ENCODE measurements at regions not wholly inside any gene's neighbourhood (a gene's known extent, or its start where the extent isn't known, plus 50 kb on each side); places are given as distances from the start of the nearest gene placed in this dataset.

DNA sequence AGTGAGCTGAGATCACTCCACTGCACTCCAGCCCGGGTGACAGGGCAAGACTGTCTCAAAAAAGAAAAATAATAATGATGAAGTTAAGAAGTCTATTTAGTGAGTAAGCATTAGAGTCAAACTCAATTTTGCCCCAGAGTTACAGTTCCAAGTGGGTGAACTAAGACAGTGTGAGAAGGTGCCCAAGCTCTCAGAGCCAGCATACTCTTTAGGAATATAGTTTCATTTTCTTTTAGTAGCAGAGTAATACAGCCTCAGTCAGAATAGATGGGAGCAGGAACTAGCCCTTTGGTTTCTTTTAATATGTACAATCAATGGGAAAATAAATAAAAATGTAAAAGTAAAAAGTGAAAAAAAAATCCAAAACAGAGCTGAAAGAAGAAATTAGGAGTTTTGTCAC lies 87.0 kb upstream of the ADGRF1 start:
- no peaks in the 10 kb centered on the region for H3K27me3 Mint-ChIP-seq
- H3K36me3 Mint-ChIP-seq: no peaks in the 10 kb centered on the region
- H3K4me3 Mint-ChIP-seq: no peak overlapping the region
- no peaks in the 10 kb centered on the region for H3K4me1 Mint-ChIP-seq
- DNase-seq (no peak), ATAC-seq (ENCODE audit: low read depth in 2 of 2) (no peak)
- H3K9me3 Mint-ChIP-seq: no peaks in the 10 kb centered on the region
- no peak overlapping the region for H3K27ac Mint-ChIP-seq

DNA sequence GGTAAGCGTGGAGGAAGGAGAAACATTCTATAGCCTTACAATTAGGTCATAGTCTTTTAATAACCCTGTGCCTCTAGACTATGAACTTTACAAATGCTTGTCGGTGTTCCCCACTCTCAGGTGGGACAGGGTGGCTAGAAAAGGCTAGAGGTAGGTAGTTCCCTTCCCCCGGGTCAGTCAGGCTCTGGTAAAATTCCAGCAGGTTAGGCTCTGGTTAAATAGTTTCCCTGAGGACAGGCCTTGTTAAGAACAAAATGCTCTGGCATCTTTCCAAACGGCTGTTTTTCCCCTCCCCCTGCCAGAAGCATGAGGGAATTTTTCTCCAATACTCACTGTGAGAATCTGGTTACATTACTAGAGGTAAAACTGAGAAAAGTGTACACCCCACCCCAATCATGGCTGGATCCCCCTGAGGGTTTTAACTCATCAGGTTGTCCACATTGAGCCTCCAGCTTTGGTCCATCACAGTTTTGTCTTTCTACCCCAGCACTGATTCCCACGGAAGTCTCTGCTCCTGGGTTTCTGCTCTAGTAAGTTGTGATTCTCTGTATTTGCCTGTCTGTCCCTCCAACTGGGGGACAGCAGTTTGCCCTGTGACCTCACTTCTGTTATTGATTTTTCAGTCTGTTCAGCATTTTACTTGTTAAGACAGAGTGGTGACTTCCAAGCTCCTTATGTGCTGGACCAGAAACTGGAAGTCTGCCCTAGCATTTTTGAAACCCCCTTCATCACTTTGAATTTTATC lies 84.7 kb upstream of the ADGRF1 start:
- DNase-seq: no peak
- H3K9me3 Mint-ChIP-seq: no peaks in the 10 kb centered on the region
- no peak for ATAC-seq (ENCODE audit: low read depth in 2 of 2)
- H3K36me3 Mint-ChIP-seq: no peaks in the 10 kb centered on the region
- H3K4me3 Mint-ChIP-seq: no peak overlapping the region
- H3K27me3 Mint-ChIP-seq: no peaks in the 10 kb centered on the region
- H3K27ac Mint-ChIP-seq: no peak overlapping the region
- H3K4me1 Mint-ChIP-seq: no peaks in the 10 kb centered on the region

DNA sequence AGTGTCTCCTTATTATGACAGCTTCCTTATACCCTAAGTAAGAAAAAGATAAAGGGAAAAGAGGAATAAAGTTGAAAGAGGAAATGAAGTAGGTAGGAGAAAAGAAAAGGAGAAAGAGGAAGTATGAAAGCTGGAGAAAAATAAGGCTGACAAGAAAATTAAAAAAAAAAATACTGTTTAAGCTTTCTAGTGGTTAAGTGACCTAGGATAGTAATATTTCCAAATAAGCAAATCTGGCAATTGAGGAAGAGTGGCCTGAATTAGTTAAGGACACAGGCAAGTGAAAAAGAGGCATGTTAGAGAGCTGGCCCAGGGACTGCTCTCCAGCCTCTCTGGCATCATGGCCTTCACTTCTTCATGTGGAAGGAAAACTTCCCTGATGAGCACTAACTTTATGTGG lies 76.5 kb upstream of the ADGRF1 start:
- H3K4me1 Mint-ChIP-seq: no peaks in the 10 kb centered on the region
- H3K27ac Mint-ChIP-seq: no peak overlapping the region
- no peak overlapping the region for H3K4me3 Mint-ChIP-seq
- no peaks in the 10 kb centered on the region for H3K36me3 Mint-ChIP-seq
- no peaks in the 10 kb centered on the region for H3K9me3 Mint-ChIP-seq
- no peaks in the 10 kb centered on the region for H3K27me3 Mint-ChIP-seq
- DNase-seq (no peak), ATAC-seq (ENCODE audit: low read depth in 2 of 2) (no peak)

DNA sequence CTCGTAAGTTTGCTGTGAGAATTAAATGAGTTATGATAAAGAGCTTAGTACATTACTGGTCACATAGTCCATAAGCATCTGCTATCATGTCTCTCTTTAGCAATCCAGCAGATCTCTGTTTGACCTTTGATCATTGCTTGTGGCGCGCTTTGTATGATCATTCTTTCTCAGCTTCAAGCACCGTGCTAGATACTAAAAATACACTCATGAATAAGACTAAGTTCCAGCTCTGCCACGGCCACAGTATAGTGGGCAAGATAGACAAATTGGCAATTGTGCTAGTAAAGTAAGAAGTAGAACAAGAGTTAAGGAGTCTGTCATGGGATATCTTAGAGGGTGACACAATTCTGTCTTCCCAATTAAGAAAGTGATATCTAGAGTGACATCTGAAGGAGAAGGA lies 75.2 kb upstream of the ADGRF1 start:
- no peaks in the 10 kb centered on the region for H3K9me3 Mint-ChIP-seq
- H3K4me1 Mint-ChIP-seq: no peaks in the 10 kb centered on the region
- H3K27me3 Mint-ChIP-seq: no peaks in the 10 kb centered on the region
- H3K27ac Mint-ChIP-seq: no peak overlapping the region
- DNase-seq: no peak
- no peak for ATAC-seq (ENCODE audit: low read depth in 2 of 2)
- no peak overlapping the region for H3K4me3 Mint-ChIP-seq
- H3K36me3 Mint-ChIP-seq: no peaks in the 10 kb centered on the region

DNA sequence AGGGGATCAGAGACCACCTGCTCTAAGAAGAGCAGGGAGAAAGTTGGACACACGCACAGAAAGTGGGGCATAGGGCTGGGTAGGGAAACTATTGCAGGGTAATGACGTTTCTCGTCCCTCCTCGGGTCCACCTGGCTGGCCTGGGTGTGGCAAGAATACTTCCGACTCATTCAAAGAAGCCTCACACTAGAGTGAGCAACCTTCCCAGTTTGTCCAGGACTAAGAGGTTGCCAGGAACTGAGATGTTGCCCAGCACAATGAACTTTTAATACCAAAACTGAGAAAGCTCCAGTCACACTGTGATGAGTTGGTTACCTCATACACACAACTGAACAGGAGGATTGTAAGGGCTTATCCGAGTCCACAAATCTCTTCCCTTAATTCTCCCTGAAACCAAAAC lies 74.5 kb upstream of the ADGRF1 start:
- H3K9me3 Mint-ChIP-seq: no peaks in the 10 kb centered on the region
- H3K4me1 Mint-ChIP-seq: no peaks in the 10 kb centered on the region
- H3K36me3 Mint-ChIP-seq: no peaks in the 10 kb centered on the region
- ATAC-seq (ENCODE audit: low read depth in 2 of 2) (no peak), DNase-seq (no peak)
- no peak overlapping the region for H3K27ac Mint-ChIP-seq
- H3K4me3 Mint-ChIP-seq: no peak overlapping the region
- no peaks in the 10 kb centered on the region for H3K27me3 Mint-ChIP-seq

DNA sequence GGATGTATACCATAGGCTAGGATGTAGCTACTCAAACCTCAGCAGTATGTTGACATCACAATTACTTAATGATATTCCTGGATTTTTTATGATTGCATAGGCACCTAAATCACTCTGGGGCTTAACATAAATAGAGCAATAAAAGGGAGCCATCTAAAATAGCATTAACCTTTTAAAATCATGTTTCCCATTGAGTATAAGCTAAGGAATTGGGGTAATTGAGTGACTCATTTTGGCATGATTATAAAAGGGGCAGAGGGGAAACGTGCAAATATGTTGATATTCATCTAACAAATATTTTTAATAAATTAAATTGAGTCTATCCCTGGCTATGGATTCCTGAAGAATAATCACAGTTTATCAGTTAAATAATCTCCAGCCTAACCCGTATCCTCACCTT lies 74.0 kb upstream of the ADGRF1 start:
- no peaks in the 10 kb centered on the region for H3K36me3 Mint-ChIP-seq
- no peak overlapping the region for H3K4me3 Mint-ChIP-seq
- no peaks in the 10 kb centered on the region for H3K9me3 Mint-ChIP-seq
- ATAC-seq (ENCODE audit: low read depth in 2 of 2): no peak
- DNase-seq: no peak
- no peaks in the 10 kb centered on the region for H3K27me3 Mint-ChIP-seq
- no peak overlapping the region for H3K27ac Mint-ChIP-seq
- no peaks in the 10 kb centered on the region for H3K4me1 Mint-ChIP-seq

DNA sequence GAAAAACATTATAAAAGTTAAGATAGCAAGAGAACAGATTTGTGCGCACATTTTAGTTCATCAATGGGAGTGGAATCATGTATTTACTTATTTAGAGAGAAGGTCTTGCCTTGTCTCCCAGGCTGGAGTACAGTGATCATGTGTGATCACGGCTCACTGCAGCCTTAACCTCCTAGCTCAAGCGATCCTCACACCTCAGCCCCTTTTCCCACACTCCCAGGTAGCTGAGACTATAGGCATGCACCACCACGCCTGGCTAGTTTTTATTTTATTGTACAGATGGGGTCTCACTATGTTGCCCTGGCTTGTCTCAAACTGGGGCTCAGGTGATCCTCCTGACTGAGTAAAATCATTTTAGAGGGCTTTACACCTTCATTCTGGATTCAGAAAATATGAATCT lies 72.3 kb upstream of the ADGRF1 start:
- H3K4me1 Mint-ChIP-seq: no peaks in the 10 kb centered on the region
- no peak for DNase-seq
- H3K27me3 Mint-ChIP-seq: no peaks in the 10 kb centered on the region
- no peak overlapping the region for H3K27ac Mint-ChIP-seq
- no peak for ATAC-seq (ENCODE audit: low read depth in 2 of 2)
- H3K9me3 Mint-ChIP-seq: no peaks in the 10 kb centered on the region
- H3K36me3 Mint-ChIP-seq: no peaks in the 10 kb centered on the region
- no peak overlapping the region for H3K4me3 Mint-ChIP-seq

DNA sequence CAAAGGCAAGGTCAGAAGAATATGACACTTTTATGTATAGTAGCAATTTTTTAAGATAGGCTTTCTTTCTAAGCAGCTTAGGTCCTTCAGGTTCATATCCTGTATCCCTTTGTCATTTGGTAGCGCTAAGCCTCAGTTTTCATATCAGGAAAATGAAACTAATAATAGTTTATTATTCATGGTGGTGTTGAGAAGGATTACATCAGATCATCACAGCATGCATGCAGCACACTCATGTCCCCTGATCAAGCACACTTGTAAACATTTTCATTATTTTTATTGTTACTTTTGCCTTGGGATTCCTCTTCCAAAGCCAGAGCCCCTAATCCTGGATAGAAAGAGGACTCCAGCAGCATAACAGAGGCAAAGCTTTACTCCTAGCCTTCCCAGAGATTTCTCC lies 70.2 kb upstream of the ADGRF1 start:
- H3K27me3 Mint-ChIP-seq: no peaks in the 10 kb centered on the region
- ATAC-seq (ENCODE audit: low read depth in 2 of 2): no peak

DNA sequence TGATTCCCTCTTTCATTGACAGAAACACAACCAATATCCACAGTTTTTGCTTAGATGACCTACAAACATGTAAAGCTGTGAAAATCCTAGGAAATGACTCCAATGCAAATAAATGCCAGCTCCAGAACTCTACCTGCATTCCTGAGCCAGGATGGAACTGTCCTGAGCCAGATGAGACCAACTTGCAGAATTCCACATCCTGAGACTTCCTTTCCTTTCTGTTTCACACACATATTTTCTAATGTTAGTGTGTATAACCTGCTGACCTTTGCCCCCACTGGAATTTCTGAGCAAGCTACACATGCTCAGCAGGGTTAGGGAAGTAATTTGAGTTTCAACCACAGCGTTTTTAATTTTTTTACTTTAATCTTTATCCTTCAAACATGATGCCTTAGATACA lies 69.6 kb upstream of the ADGRF1 start:
- Mint-ChIP-seq H3K9me3 (no peaks in the 10 kb centered on the region), H3K4me3 (no peak overlapping the region)

More for the DNA sequence above, 70.2 kb upstream of the ADGRF1 start:
- Mint-ChIP-seq H3K4me3 (no peak overlapping the region), H3K27ac (no peak overlapping the region), H3K4me1 (no peaks in the 10 kb centered on the region), H3K9me3 (no peaks in the 10 kb centered on the region), H3K36me3 (no peaks in the 10 kb centered on the region)
- no peak for DNase-seq

DNA sequence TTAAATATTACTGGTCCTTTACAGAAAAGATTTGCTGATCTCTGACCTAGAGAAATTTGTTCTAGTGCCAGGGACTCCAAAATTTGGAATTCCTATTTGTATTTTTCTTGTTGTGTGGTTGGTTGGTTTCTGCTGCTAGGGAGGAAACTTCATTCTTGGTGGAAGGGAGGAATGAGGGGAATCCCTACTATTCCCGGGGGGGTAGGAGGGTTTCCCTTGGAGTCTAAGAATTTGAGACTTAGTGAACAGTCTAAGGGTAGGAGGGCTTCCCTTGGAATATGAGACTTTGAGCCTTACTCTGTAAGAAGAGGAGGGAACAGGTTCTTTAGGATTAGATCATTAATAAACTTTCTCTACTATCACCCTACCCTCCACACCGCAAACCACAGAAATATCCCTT lies 67.1 kb upstream of the ADGRF1 start:
- H3K4me1 Mint-ChIP-seq: no peaks in the 10 kb centered on the region
- no peak for DNase-seq
- H3K9me3 Mint-ChIP-seq: no peaks in the 10 kb centered on the region
- H3K4me3 Mint-ChIP-seq: no peak overlapping the region
- H3K36me3 Mint-ChIP-seq: no peaks in the 10 kb centered on the region
- ATAC-seq (ENCODE audit: low read depth in 2 of 2): no peak
- H3K27me3 Mint-ChIP-seq: no peaks in the 10 kb centered on the region
- no peak overlapping the region for H3K27ac Mint-ChIP-seq

More for the DNA sequence above, 69.6 kb upstream of the ADGRF1 start:
- H3K27ac Mint-ChIP-seq: no peak overlapping the region
- no peaks in the 10 kb centered on the region for H3K4me1 Mint-ChIP-seq
- H3K36me3 Mint-ChIP-seq: no peaks in the 10 kb centered on the region
- DNase-seq (no peak), ATAC-seq (ENCODE audit: low read depth in 2 of 2) (no peak)
- H3K27me3 Mint-ChIP-seq: no peaks in the 10 kb centered on the region

DNA sequence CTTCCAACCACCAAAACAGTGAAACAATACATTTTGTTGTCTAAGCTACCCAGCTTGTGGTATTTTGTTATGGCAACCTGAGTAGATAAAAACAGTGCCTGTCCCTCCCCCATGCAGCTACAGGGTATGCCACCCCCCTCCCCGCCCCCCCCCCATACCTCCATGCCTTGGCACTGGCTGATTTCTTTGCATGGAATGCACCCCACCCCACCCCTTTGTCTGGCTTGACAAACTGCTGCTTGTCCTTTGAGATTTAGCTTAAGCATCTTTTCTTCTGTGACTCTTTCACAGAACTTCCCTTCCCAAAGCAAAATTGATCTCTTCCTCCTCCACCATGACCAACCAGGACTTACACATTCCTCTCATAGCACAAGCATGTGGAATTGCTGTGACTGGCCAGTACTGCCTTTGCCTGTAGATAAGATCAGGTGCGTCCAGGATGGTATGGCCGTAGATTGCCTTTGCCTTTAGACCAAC lies 64.6 kb upstream of the ADGRF1 start:
- Mint-ChIP-seq H3K4me3 (no peak overlapping the region), H3K9me3 (no peaks in the 10 kb centered on the region), H3K27ac (no peak overlapping the region), H3K27me3 (no peaks in the 10 kb centered on the region), H3K4me1 (no peaks in the 10 kb centered on the region), H3K36me3 (no peaks in the 10 kb centered on the region)
- ATAC-seq (ENCODE audit: low read depth in 2 of 2): no peak
- no peak for DNase-seq

DNA sequence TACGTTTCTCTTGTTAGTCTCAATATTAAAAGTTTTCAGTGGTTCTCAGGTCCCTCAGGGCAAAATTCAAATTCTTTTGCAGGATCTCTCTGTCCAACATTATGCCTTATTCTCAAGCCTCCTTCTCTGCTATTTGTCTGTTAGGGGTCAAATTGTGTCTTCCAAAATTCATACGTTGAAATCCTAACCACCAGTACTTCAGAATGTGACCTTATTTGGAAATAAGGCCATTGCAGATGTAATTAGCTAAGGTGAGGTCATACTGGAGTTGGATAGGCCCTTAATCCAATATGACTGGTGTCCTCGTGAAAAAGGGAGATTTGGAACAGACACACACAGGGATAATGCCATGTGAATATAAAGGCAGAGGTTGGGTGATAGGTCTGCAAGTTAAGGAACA lies 64.1 kb upstream of the ADGRF1 start:
- H3K27ac Mint-ChIP-seq: no peak overlapping the region
- no peaks in the 10 kb centered on the region for H3K9me3 Mint-ChIP-seq
- no peaks in the 10 kb centered on the region for H3K36me3 Mint-ChIP-seq
- ATAC-seq (ENCODE audit: low read depth in 2 of 2) (no peak), DNase-seq (no peak)
- H3K4me3 Mint-ChIP-seq: no peak overlapping the region
- no peaks in the 10 kb centered on the region for H3K27me3 Mint-ChIP-seq
- H3K4me1 Mint-ChIP-seq: no peaks in the 10 kb centered on the region

DNA sequence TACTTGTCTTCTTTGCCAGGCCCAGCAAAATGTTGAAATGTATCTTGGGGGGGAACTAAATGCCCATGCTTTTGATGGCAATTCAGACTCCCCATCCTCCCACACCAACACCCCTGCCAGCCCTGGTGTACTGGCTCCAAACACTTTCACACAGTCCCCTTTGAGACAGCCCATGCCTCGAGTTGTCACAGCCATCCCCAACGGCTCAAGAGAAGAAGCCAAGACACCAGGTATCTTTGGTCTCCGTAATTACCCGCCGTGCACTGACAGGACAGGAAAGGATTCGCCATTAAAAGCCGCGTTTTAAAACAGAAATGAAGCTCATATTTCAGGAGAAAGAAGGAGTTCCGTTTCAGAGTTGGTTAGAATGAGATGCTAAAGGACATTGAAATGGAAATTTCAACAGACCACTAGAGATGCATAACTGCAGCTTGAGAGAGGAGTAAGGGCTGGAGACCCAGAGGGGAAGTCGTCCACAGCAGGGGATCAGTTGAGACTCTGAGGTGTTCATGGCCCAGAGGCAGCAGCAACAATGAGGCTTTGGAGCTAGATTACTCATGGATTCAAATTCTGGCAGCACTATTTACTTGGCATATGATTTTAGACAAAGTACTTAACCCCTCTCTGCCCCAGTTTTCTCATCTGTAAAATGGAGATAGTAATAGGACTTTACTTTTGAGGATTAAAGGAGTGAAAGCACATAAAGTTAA lies 63.5 kb upstream of the ADGRF1 start:
- Mint-ChIP-seq H3K27me3 (no peaks in the 10 kb centered on the region), H3K4me3 (no peak overlapping the region), H3K4me1 (no peaks in the 10 kb centered on the region), H3K27ac (peak overlapping the region in 1 of 6 donors; percentile 79), H3K9me3 (no peaks in the 10 kb centered on the region), H3K36me3 (no peaks in the 10 kb centered on the region)
- ATAC-seq (ENCODE audit: low read depth in 2 of 2) (no peak), DNase-seq (no peak)

DNA sequence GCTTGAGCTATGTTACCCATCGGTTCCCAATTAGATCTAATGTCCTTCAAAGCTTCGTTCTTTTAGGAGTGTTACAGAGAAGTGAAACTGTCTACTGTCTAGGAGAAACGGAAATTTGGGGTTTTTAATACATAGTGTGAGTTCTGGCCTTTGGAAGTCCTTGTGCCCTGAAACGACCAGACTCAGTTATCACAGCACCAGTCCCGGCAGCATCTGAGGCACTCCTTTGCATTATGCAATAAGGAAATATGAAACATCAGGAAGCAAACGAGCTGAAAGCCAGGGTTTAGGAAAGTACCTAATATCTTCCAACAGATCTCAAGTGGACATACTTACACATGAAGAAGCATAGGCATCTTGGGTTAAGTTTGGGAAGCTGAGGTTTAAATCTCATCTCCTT lies 61.8 kb upstream of the ADGRF1 start:
- H3K9me3 Mint-ChIP-seq: no peaks in the 10 kb centered on the region
- no peak for ATAC-seq (ENCODE audit: low read depth in 2 of 2)
- no peak overlapping the region for H3K27ac Mint-ChIP-seq
- H3K4me3 Mint-ChIP-seq: no peak overlapping the region
- no peak for DNase-seq
- no peaks in the 10 kb centered on the region for H3K4me1 Mint-ChIP-seq
- no peaks in the 10 kb centered on the region for H3K27me3 Mint-ChIP-seq
- H3K36me3 Mint-ChIP-seq: no peaks in the 10 kb centered on the region

Data from naive B cell (primary cell).